ENCODE measurements at regions not wholly inside any gene's neighbourhood (a gene's known extent, or its start where the extent isn't known, plus 50 kb on each side); places are given as distances from the start of the nearest gene placed in this dataset.

- no peak for DNase-seq (ENCODE audit: low read depth, low spot score)
- H3K27me3 ChIP-seq (ENCODE audit: control insufficient read depth, insufficient read depth, low read length): no peaks in the 10 kb centered on the region
- no peak for ATAC-seq
These were observed 84.3 kb downstream of the IGLL1 start for GRCh38 chr22:23495614-23496444.

GRCh38 chr22:23494930-23495266 lies 85.2 kb downstream of the IGLL1 start:
- TF ChIP-seq TCF7L2 (IDR thresholded peaks at IDR 0.05; ENCODE audit: low read depth, low read length) (no peak), POLR2AphosphoS5 (IDR thresholded peaks at IDR 0.05; ENCODE audit: low read depth, low read length) (no peak), SIN3A (IDR thresholded peaks at IDR 0.05; ENCODE audit: borderline replicate concordance, insufficient read depth, low read depth, low read length) (no peak), REST (IDR thresholded peaks at IDR 0.05; ENCODE audit: insufficient read depth in 1 of 2, low read depth in 2 of 2, low read length in 1 of 2) (no peak)
- TF ChIP-seq, protein P1, sequence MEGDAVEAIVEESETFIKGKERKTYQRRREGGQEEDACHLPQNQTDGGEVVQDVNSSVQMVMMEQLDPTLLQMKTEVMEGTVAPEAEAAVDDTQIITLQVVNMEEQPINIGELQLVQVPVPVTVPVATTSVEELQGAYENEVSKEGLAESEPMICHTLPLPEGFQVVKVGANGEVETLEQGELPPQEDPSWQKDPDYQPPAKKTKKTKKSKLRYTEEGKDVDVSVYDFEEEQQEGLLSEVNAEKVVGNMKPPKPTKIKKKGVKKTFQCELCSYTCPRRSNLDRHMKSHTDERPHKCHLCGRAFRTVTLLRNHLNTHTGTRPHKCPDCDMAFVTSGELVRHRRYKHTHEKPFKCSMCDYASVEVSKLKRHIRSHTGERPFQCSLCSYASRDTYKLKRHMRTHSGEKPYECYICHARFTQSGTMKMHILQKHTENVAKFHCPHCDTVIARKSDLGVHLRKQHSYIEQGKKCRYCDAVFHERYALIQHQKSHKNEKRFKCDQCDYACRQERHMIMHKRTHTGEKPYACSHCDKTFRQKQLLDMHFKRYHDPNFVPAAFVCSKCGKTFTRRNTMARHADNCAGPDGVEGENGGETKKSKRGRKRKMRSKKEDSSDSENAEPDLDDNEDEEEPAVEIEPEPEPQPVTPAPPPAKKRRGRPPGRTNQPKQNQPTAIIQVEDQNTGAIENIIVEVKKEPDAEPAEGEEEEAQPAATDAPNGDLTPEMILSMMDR (IDR thresholded peaks at IDR 0.05): no peak
- no peaks in the 10 kb centered on the region for H3K36me3 ChIP-seq (ENCODE audit: control insufficient read depth, insufficient read depth, low read length)
- no peaks in the 10 kb centered on the region for H3K27me3 ChIP-seq (ENCODE audit: control insufficient read depth, insufficient read depth, low read length)
- ChIA-PET POLR2A (no interaction called here), CTCF (no interaction called here)
- H3K4me1 ChIP-seq (ENCODE audit: control insufficient read depth, insufficient read depth, low read length): no peaks in the 10 kb centered on the region
- H3K9me3 ChIP-seq (ENCODE audit: control insufficient read depth, insufficient read depth, low read depth, low read length): no peaks in the 10 kb centered on the region
- in situ Hi-C loops (cut with HindIII; ENCODE audit: low pct_unique_long_range_greater_than_20kb, low sequenced_read_pairs): no loop called here
- no peak overlapping the region for H3K27ac ChIP-seq (ENCODE audit: low read length)
- no peak for DNase-seq (ENCODE audit: low read depth, low spot score)
- no TSS peak for BruUV-seq (replicated peaks)
- ATAC-seq: no peak
- intact Hi-C loops (cut with micrococcal nuclease; ENCODE audit: unreplicated experiment): no loop called here
- no peak overlapping the region for H3K4me3 ChIP-seq (ENCODE audit: low read depth in 2 of 2, low read length in 2 of 2)

More at GRCh38 chr22:23495614-23496444, 84.3 kb downstream of the IGLL1 start:
- no peaks in the 10 kb centered on the region for H3K36me3 ChIP-seq (ENCODE audit: control insufficient read depth, insufficient read depth, low read length)
- no peak overlapping the region for H3K27ac ChIP-seq (ENCODE audit: low read length)
- no peaks in the 10 kb centered on the region for H3K4me1 ChIP-seq (ENCODE audit: control insufficient read depth, insufficient read depth, low read length)
- no peaks in the 10 kb centered on the region for H3K9me3 ChIP-seq (ENCODE audit: control insufficient read depth, insufficient read depth, low read depth, low read length)
- TF ChIP-seq, protein P1 (IDR thresholded peaks at IDR 0.05): no peak
- TF ChIP-seq SIN3A (IDR thresholded peaks at IDR 0.05; ENCODE audit: borderline replicate concordance, insufficient read depth, low read depth, low read length): no peak
- TF ChIP-seq REST (IDR thresholded peaks at IDR 0.05; ENCODE audit: insufficient read depth in 1 of 2, low read depth in 2 of 2, low read length in 1 of 2): no peak
- TF ChIP-seq TCF7L2 (IDR thresholded peaks at IDR 0.05; ENCODE audit: low read depth, low read length): no peak
- TF ChIP-seq POLR2AphosphoS5 (IDR thresholded peaks at IDR 0.05; ENCODE audit: low read depth, low read length): no peak
- intact Hi-C loops (cut with micrococcal nuclease; ENCODE audit: unreplicated experiment) (no loop called here), in situ Hi-C loops (cut with HindIII; ENCODE audit: low pct_unique_long_range_greater_than_20kb, low sequenced_read_pairs) (no loop called here)
- ChIA-PET POLR2A (no interaction called here), CTCF (no interaction called here)
- no peak overlapping the region for H3K4me3 ChIP-seq (ENCODE audit: low read depth in 2 of 2, low read length in 2 of 2)
- BruUV-seq (replicated peaks): no TSS peak
